ENCODE measurements at regions not wholly inside any gene's neighbourhood (a gene's known extent, or its start where the extent isn't known, plus 50 kb on each side); places are given as distances from the start of the nearest gene placed in this dataset.

- Mint-ChIP-seq H3K27ac (no peak overlapping the region), H3K4me1 (peaks cover 13% of the 10 kb centered on the region), H3K4me3 (no peak overlapping the region), H3K9me3 (no peaks in the 10 kb centered on the region), H3K27me3 (ENCODE audit: low read depth) (peaks cover 43% of the 10 kb centered on the region), H3K36me3 (no peaks in the 10 kb centered on the region)
- CTCF ChIA-PET = interaction anchor here (0.9 to 1.2 kb wide), 2 partner anchors 13 to 17 kb away, joined by 3 to 6 read pairs; no protein-coding TSS in a partner anchor
- ATAC-seq (no peak), DNase-seq (ENCODE audit: low spot score) (no peak)
- POLR2A ChIA-PET = no interaction called here
- TF ChIP-seq TP53 (CRISPR knock-in tag; IDR thresholded peaks at IDR 0.05) = no peak
- TF ChIP-seq NR2C2 (CRISPR knock-in tag; IDR thresholded peaks at IDR 0.05) = no peak
- TF ChIP-seq PRDM15 (CRISPR knock-in tag; IDR thresholded peaks at IDR 0.05) = no peak
- TF ChIP-seq PRRX2 (CRISPR knock-in tag; IDR thresholded peaks at IDR 0.05) = no peak
- TF ChIP-seq KAT7 (CRISPR knock-in tag; IDR thresholded peaks at IDR 0.05; ENCODE audit: borderline replicate concordance) = no peak
- TF ChIP-seq, protein P1, sequence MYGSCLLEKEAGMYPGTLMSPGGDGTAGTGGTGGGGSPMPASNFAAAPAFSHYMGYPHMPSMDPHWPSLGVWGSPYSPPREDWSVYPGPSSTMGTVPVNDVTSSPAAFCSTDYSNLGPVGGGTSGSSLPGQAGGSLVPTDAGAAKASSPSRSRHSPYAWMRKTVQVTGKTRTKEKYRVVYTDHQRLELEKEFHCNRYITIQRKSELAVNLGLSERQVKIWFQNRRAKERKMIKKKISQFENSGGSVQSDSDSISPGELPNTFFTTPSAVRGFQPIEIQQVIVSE (CRISPR knock-in tag; IDR thresholded peaks at IDR 0.05; ENCODE audit: borderline replicate concordance) = no peak
- no peak for TF ChIP-seq NFYB (CRISPR knock-in tag; conservative IDR thresholded peaks at IDR 0.05; ENCODE audit: low read depth)
- no peak for TF ChIP-seq JUN (CRISPR knock-in tag; IDR thresholded peaks at IDR 0.05)
- no peak for TF ChIP-seq ZNF121 (CRISPR knock-in tag; IDR thresholded peaks at IDR 0.05)
- no peak for TF ChIP-seq OVOL2 (CRISPR knock-in tag; IDR thresholded peaks at IDR 0.05; ENCODE audit: borderline replicate concordance)
Measured at GRCh38 chr6:99850841-99851240, 143.2 kb downstream of the MCHR2 start.

DNA sequence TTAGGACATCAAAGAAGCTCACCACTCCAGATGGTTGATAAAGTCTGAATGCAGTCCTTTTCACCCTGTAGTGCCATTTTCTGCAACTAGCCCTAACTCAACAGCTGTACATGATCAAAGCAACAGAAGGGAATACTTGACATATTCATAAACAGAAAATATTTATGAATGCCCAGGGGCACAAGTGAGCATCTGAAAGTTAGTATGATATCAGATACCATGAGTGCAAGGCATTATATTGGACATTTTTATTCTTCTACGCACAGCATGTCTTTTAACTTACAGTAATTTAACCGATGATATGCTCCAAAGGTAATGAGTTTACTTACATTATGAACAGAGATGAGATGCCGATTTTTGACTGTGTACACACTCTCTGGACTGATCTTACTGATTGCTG, 142.0 kb downstream of the MCHR2 start:
- no peaks in the 10 kb centered on the region for H3K9me3 Mint-ChIP-seq
- TF ChIP-seq, protein P2, sequence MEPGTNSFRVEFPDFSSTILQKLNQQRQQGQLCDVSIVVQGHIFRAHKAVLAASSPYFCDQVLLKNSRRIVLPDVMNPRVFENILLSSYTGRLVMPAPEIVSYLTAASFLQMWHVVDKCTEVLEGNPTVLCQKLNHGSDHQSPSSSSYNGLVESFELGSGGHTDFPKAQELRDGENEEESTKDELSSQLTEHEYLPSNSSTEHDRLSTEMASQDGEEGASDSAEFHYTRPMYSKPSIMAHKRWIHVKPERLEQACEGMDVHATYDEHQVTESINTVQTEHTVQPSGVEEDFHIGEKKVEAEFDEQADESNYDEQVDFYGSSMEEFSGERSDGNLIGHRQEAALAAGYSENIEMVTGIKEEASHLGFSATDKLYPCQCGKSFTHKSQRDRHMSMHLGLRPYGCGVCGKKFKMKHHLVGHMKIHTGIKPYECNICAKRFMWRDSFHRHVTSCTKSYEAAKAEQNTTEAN (CRISPR knock-in tag; IDR thresholded peaks at IDR 0.05) = no peak
- TF ChIP-seq E2F1 (CRISPR knock-in tag; IDR thresholded peaks at IDR 0.05) (no peak), GRHL2 (CRISPR knock-in tag; IDR thresholded peaks at IDR 0.05; ENCODE audit: insufficient replicate concordance, severe bottlenecking) (no peak), GTF2I (CRISPR knock-in tag; conservative IDR thresholded peaks at IDR 0.05) (no peak), JAZF1 (CRISPR knock-in tag; IDR thresholded peaks at IDR 0.05) (no peak), ZNF263 (CRISPR knock-in tag; IDR thresholded peaks at IDR 0.05; ENCODE audit: low read depth) (no peak), TCF7 (CRISPR knock-in tag; IDR thresholded peaks at IDR 0.05; ENCODE audit: low read depth) (no peak), IRF2 (CRISPR knock-in tag; IDR thresholded peaks at IDR 0.05; ENCODE audit: borderline replicate concordance, low read depth) (no peak), ATF1 (CRISPR knock-in tag; IDR thresholded peaks at IDR 0.05) (no peak)
- TF ChIP-seq, protein P1 (CRISPR knock-in tag; IDR thresholded peaks at IDR 0.05; ENCODE audit: borderline replicate concordance) = no peak
- TF ChIP-seq, protein P3, sequence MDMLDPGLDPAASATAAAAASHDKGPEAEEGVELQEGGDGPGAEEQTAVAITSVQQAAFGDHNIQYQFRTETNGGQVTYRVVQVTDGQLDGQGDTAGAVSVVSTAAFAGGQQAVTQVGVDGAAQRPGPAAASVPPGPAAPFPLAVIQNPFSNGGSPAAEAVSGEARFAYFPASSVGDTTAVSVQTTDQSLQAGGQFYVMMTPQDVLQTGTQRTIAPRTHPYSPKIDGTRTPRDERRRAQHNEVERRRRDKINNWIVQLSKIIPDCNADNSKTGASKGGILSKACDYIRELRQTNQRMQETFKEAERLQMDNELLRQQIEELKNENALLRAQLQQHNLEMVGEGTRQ (CRISPR knock-in tag; IDR thresholded peaks at IDR 0.05) = no peak
- TF ChIP-seq, protein P4, sequence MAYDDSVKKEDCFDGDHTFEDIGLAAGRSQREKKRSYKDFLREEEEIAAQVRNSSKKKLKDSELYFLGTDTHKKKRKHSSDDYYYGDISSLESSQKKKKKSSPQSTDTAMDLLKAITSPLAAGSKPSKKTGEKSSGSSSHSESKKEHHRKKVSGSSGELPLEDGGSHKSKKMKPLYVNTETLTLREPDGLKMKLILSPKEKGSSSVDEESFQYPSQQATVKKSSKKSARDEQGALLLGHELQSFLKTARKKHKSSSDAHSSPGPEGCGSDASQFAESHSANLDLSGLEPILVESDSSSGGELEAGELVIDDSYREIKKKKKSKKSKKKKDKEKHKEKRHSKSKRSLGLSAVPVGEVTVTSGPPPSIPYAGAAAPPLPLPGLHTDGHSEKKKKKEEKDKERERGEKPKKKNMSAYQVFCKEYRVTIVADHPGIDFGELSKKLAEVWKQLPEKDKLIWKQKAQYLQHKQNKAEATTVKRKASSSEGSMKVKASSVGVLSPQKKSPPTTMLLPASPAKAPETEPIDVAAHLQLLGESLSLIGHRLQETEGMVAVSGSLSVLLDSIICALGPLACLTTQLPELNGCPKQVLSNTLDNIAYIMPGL (CRISPR knock-in tag; IDR thresholded peaks at IDR 0.05) = no peak
- CTCF ChIA-PET = no interaction called here

More for the DNA sequence above, 142.0 kb downstream of the MCHR2 start:
- POLR2A ChIA-PET = no interaction called here
- Mint-ChIP-seq H3K4me3 (no peak overlapping the region), H3K4me1 (peaks cover 2% of the 10 kb centered on the region), H3K36me3 (no peaks in the 10 kb centered on the region), H3K27ac (no peak overlapping the region), H3K27me3 (ENCODE audit: low read depth) (peaks cover 36% of the 10 kb centered on the region)
- ATAC-seq (no peak), DNase-seq (ENCODE audit: low spot score) (no peak)
